Testis (tissue), 2 donors: ENCODE measurements at regions not wholly inside any gene's neighbourhood (a gene's known extent, or its start where the extent isn't known, plus 50 kb on each side); places are given as distances from the start of the nearest gene placed in this dataset.

Source experiments
- DNase-seq: peaks from one replicate; pipeline ENCODE4 v3.0.0-alpha.2; 2019
- H3K27ac ChIP-seq, 2 donors: fragments of 200-600 bp; sonication (generic); one replicate each; pipeline ENCODE4 v1.5.1; 2019
- H3K27me3 ChIP-seq: fragments of 200-600 bp; sonication (generic); one replicate; pipeline ENCODE4 v1.5.1; 2019
- H3K36me3 ChIP-seq: fragments of 200-600 bp; sonication (generic); one replicate; pipeline ENCODE4 v1.5.1; 2017; ENCODE audit warnings: low read depth; ENCODE audit errors: missing control alignments
- H3K4me1 ChIP-seq: fragments of 200-600 bp; sonication (generic); one replicate; pipeline ENCODE4 v1.5.1; 2019
- H3K4me3 ChIP-seq, 2 donors: fragments of 200-600 bp; sonication (generic); one replicate each; pipeline ENCODE4 v1.5.1; 2017 to 2019
- H3K9me3 ChIP-seq: fragments of 200-600 bp; sonication (generic); one replicate; pipeline ENCODE4 v1.5.1; 2017
- POLR2A ChIP-seq: fragments of 450-650 bp; IDR thresholded peaks from one replicate; pipeline ENCODE4 v1.6.1; 2017; ENCODE audit warnings: antibody characterized with exemption, mild to moderate bottlenecking, moderate library complexity
- WGBS, 2 donors: methylation state at CpG; one replicate each; pipeline ENCODE4 v1.1.5; 2018; 5-methylcytosine and 5-hydroxymethylcytosine counted together
- intact Hi-C: fragments of 100-400 bp; cut with DNase I; formaldehyde crosslinking; loops from one replicate; pipeline ENCODE4 v1.15.1; 2023; ENCODE audit warnings: low total_unique reads
- TF ChIP-seq, protein P1 (sequence below), 3 experiments: fragments of 450-650 bp in 2 of 3; fragments of 200-600 bp in 1 of 3; sonication (generic) in 1 of 3; IDR thresholded peaks; one replicate each; pipeline ENCODE4 v1.5.1; 2016 to 2019; ENCODE audit warnings: antibody characterized with exemption in 3 of 3, mild to moderate bottlenecking in 2 of 3, moderate library complexity in 1 of 3

DNA sequence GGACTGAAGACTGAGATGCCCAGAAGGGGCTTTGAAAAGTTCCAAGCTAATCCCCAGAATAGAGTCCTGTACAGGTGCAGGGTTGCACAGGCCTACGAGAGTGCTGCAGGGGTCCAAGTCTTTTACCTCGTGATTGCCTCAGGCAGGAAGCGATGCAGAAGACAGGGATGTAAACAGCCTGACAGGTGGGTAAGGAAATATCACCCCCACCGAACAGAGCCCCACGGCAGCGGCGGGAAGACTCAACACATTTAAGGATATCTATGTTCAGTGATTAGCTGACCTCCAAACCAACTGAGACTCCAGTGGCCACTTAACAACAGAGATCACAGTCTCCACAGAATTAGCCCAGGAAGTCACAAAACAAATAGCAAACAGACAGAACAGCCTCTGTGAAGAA is 73.9 kb upstream of the VIPR2 start:
- no peaks in the 10 kb centered on the region for H3K4me1 ChIP-seq
- TF ChIP-seq, protein P1, sequence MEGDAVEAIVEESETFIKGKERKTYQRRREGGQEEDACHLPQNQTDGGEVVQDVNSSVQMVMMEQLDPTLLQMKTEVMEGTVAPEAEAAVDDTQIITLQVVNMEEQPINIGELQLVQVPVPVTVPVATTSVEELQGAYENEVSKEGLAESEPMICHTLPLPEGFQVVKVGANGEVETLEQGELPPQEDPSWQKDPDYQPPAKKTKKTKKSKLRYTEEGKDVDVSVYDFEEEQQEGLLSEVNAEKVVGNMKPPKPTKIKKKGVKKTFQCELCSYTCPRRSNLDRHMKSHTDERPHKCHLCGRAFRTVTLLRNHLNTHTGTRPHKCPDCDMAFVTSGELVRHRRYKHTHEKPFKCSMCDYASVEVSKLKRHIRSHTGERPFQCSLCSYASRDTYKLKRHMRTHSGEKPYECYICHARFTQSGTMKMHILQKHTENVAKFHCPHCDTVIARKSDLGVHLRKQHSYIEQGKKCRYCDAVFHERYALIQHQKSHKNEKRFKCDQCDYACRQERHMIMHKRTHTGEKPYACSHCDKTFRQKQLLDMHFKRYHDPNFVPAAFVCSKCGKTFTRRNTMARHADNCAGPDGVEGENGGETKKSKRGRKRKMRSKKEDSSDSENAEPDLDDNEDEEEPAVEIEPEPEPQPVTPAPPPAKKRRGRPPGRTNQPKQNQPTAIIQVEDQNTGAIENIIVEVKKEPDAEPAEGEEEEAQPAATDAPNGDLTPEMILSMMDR (IDR thresholded peaks at IDR 0.05): no peak
- TF ChIP-seq POLR2A: no peak
- WGBS, 2 donors: 71 to 82% methylated on average over 7 of the region's 7 CpGs
- no peak overlapping the region for H3K27ac ChIP-seq
- H3K36me3 ChIP-seq: no peaks in the 10 kb centered on the region
- H3K9me3 ChIP-seq: no peaks in the 10 kb centered on the region
- intact Hi-C loops: no loop called here
- no peak for DNase-seq
- H3K4me3 ChIP-seq: no peak overlapping the region
- H3K27me3 ChIP-seq: no peaks in the 10 kb centered on the region

DNA sequence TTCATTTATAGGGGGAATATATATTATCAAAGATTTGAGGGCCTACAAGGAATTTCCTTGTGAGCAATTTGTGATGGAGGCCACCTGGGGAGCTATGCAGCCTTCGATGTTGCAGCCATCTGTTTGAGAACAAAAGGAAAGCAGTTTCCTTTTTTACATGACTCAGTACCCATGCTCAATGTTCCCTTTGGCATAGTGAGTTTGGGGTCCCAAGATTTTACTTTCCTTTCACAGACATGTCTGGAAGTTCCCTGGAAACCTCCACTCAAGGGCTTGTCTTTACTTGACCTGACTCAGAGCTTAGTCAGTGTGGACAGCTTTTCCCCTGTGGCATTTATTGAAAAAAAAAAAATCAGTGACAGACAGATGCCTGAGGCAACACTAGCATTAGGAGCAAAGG is 73.5 kb upstream of the VIPR2 start:
- DNase-seq: no peak
- Histone ChIP-seq H3K36me3 (no peaks in the 10 kb centered on the region), H3K4me1 (no peaks in the 10 kb centered on the region), H3K27me3 (no peaks in the 10 kb centered on the region), H3K4me3 (no peak overlapping the region), H3K27ac (no peak overlapping the region), H3K9me3 (no peaks in the 10 kb centered on the region)
- TF ChIP-seq, protein P1 (IDR thresholded peaks at IDR 0.05): no peak
- TF ChIP-seq POLR2A: no peak
- intact Hi-C loops: no loop called here
- 68 to 90% methylated on average over 1 of the region's 1 CpG for WGBS, 2 donors

DNA sequence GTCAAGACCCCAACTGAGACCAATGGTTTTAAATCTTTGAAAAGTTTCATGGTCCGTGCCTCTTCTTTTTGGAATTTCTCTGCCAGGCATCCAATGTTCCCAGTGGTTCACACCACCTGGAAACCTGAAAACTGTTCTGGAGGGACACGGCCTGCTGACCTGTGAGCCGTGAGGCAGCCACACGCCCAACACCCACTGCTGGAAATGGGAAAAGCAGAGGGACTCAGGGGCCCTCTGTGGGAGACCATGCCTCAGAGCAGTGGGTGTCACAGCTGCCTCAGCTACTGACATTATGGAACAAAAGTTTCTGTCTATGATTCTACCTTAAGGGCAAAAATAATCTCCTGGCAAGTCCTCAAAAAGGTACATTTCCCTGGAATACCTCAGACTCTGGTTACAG is 70.4 kb upstream of the VIPR2 start:
- WGBS, 2 donors: 89 to 95% methylated on average over 4 of the region's 4 CpGs
- intact Hi-C loops: no loop called here
- Histone ChIP-seq H3K4me3 (no peak overlapping the region), H3K9me3 (no peaks in the 10 kb centered on the region), H3K27me3 (no peaks in the 10 kb centered on the region), H3K4me1 (no peaks in the 10 kb centered on the region), H3K36me3 (no peaks in the 10 kb centered on the region), H3K27ac (no peak overlapping the region)
- no peak for TF ChIP-seq POLR2A
- TF ChIP-seq, protein P1 (IDR thresholded peaks at IDR 0.05): no peak
- no peak for DNase-seq

DNA sequence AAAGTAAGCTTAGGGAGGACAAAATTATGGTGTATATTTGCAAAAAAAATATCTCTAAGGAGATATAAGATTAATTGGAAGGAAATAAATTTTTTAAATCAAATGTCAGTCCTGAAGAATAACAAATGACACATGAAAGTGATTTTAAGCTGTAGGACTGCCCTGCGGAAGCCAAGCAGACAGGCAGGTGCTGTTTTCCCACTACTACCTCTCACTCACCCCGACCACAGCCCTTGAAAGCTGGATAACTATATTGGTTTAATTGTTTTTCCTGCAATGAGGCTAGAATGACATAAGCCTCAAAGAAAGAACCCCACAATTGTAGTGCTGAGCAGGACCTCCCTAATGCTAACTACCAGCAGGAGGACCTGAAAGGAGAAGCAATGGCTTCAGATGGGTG is 68.6 kb upstream of the VIPR2 start:
- no peak for DNase-seq
- H3K4me3 ChIP-seq: no peak overlapping the region
- H3K27ac ChIP-seq: no peak overlapping the region
- whole genome bisulfite sequencing, 2 donors: 93 to 96% methylated on average over 2 of the region's 2 CpGs
- no peaks in the 10 kb centered on the region for H3K4me1 ChIP-seq
- H3K36me3 ChIP-seq: no peaks in the 10 kb centered on the region
- intact Hi-C loops: no loop called here
- H3K27me3 ChIP-seq: no peaks in the 10 kb centered on the region
- H3K9me3 ChIP-seq: no peaks in the 10 kb centered on the region
- TF ChIP-seq, protein P1 (IDR thresholded peaks at IDR 0.05): no peak
- TF ChIP-seq POLR2A: no peak

DNA sequence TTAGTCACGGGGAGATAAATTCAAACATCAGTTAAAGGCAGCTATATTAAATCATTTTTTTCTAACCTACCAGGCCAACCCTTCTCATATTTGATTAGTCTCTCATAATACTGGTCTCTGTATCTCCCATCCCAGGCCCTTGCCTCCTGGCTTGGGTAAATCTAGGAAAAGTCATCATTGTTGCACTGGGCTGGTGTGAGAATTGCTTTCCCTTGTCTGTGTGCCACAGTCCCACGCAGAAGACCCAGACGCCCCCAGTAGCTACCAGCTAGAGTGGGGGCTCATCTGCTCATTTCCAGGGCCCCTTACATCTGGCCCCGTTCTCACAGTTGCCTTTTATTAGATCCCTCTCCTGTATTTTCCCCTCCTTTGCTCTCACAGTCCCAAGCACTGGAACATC is 67.6 kb upstream of the VIPR2 start:
- H3K27me3 ChIP-seq: no peaks in the 10 kb centered on the region
- H3K36me3 ChIP-seq: no peaks in the 10 kb centered on the region
- intact Hi-C loops: no loop called here
- TF ChIP-seq, protein P1 (IDR thresholded peaks at IDR 0.05): no peak
- H3K9me3 ChIP-seq: no peaks in the 10 kb centered on the region
- H3K27ac ChIP-seq: no peak overlapping the region
- WGBS, 2 donors: 87 to 88% methylated on average over 4 of the region's 4 CpGs
- DNase-seq: no peak
- no peaks in the 10 kb centered on the region for H3K4me1 ChIP-seq
- no peak overlapping the region for H3K4me3 ChIP-seq
